Activated CD8-positive, alpha-beta memory T cell treated with anti-CD3 and anti-CD28 coated beads, Interleukin-2, amount 50 U/mL, for 48 hours (primary cell): ENCODE measurements at regions not wholly inside any gene's neighbourhood (a gene's known extent, or its start where the extent isn't known, plus 50 kb on each side); places are given as distances from the start of the nearest gene placed in this dataset.
A peak's percentile ranks its signal among the peaks of the same experiment; 100 is the strongest.

Experiments
- DNase-seq: peaks from one replicate; pipeline ENCODE4 v3.0.0-alpha.2; 2020

DNA sequence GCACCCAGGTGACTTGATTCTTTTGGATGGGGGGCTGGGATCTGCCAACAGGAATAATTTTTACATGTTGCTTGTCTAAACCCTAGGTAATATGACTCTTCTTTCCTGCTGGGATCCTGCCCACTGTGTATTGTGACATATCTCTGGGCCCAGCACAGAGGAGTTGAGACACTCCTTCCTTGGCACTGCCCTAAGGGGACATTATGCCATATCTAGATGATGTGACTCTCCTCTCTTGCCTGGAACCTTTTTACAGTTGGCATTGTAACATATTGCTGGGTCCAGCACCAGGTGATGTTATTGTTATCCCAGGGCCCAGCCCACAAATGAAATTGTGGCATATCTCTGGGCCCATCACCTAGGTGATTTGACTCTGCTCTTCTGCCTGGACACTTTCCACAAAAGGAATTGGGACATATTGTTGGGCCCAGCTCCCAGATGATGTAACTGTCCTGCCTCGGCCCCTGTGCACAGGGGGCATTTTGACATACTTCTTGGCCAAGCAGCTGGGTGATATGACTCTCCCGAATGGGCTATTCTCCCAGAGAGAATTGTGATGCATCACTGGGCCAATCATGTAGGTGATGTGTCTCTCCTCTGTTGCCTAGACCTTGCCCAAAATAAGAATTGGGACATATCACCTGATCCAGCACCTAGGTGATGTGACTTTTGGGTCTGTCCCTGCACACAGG lies 1837.7 kb downstream of the TP53TG3F start:
- no peak for DNase-seq

DNA sequence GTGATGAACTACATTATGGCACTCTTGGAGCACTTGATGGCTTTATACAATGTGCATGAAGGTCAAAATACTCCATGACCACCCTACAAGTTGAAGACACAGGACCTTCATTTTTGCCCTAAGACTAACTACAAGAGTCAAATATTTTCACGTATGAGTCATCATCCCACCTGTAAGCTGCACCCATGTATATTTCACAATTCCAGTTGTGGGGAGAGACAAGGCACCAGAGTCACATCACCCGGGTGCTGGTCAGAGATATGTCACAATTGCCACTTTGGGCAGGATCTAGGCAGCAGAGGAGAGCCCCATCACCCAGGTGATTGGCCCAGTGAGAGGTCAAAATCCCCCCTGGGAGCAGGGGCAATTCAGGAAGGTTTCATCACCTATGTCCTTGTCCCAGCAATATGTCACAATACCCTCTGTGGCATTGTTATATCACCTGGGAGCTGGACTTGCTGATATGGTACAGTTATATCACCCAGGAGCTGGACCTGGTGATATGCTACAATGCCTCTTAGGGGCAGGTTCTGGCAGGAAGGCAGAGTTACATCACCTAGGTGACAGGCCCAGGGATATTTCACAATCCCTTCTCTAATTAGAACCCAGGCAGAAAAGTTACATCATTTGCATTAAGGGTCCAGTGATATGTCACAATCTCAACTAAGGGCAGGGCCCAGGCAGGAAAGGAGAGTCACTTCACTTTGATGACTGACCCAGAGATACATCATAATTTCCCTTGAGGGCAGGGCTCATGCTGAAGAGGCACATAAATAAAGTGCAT lies 1839.2 kb downstream of the TP53TG3F start:
- DNase-seq = no peak

DNA sequence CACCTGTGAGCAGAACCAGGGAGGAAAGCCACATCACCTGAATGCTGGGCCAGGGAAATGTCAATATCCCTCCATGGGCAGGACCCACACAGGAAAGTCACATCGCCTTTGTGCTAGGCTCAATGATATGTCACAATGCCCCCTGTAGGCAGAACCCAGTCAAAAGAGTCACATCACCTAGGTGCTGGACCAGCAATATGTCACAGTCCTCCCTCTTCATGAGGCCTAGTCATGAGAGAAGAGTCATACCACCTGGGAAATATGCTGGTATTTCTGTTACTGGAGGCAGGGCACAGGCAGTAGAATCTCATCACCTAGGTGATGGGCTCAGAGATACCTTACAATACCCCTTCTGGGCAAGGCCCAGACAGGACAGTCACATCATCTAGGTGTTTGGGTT lies 1843.4 kb downstream of the TP53TG3F start:
- no peak for DNase-seq

DNA sequence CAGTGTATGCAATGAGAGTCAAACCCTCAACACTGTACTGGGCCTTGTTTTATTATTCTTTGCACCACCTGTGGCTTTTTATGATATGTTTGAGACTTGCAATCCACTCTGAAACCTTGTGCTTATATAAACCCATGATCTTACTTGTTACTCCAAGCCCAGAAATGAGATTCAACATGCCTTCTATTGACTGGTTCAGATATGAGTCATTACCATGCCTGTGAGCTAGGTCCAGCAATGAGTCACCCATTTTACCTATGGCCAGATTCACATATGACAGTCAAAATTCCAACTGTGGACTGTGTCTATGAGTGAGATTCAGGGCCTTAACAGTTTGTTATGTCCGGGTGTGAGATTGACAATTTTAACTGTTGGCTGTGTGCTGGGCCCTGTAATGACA lies 1846.1 kb downstream of the TP53TG3F start:
- DNase-seq = no peak

DNA sequence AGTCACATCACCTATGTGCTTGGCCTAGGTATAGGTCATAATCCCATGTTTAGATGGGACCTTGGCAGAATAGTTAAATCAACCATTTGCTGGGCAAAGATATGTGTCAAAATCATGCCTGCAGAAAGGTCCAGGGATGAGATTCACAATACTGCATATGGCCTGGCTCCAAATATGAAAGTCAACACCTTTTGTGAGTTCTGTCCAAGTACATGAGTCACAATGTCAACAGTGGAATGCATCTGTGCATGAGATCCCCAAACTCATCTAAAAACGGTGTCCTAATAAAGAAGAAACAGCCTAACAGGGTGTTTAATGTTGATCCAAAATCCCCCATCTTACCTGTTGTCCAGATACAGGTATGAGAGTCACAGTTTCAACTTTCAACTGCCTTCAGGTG lies 1847.5 kb downstream of the TP53TG3F start:
- DNase-seq = no peak

DNA sequence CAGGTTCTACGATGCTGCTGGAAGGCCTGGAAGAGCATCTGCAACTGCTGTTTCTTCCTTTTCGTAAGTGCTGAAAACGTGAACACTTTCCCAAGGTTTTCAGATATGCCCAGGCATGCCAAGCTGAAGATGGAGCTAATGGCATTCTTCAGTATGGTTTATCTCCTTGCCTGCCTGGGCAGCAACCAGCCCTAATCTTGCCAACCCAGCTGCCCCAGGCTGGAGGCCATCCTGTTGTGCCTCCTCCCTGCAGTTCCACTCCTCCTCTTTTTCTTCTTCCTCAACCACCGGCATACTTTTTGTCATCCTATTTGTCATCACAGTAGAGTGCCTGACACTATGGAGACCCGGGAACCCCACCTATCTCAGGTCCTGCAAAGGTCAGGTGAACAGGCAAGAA lies 1849.3 kb downstream of the TP53TG3F start:
- no peak for DNase-seq

DNA sequence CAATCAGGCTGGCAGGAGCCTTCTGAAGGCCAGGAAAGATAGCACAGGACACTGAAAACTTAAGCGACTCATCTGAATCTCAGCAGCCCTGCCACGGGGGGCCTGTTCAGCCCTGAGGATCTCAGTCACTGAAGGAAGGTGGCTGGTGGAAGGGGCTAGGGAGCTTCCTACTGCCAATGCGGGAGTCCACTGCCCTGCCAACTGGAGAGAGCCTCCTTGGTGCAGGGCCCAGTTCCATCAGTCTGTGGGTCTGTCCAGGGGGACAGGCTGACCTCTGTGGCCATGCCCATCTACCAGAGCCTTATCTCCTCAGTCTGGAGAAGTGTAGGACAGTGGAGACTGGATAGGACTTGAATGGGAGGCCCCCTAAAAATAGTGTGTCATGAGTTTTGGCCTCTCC lies 1851.6 kb downstream of the TP53TG3F start:
- no peak for DNase-seq

DNA sequence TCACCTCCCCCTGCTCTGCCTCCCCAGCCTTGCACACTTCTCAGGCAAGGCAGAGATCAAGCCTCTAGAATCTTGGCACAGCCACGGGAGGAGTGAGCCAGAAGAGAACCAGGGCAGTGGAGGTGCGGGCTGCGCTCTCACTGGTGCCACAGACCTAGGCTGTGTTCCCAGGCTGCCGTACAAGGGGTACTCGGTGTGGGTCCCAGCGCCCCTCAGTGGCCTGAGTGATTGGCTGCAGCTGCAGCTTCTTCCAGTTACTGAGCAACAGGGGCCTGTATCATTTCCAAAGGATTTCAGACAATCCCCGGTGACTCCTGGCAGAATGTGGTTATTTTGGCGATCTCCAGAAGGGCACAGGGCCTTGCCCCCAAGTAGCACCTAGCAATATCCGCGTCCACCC lies 1852.1 kb downstream of the TP53TG3F start:
- no peak for DNase-seq

DNA sequence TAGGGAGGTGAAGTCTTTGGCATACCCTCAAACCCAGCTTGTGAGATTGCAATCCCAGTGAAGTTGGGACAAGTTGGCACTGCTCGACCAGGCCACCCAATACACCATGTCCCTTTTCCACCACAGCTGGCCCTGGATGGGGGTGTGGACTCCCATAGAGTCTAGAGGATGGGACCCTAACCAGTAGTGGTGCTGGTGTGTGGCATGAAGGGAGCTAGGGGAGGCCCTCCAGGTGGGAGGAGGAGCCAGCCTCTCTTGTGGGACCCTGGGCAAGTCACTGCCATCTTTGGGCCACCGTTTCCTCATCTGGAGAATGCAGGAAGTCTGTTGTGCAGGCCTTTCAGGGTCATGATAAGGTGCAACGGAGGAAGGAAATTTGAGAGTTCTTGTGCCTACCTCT lies 1854.9 kb downstream of the TP53TG3F start:
- DNase-seq = no peak

DNA sequence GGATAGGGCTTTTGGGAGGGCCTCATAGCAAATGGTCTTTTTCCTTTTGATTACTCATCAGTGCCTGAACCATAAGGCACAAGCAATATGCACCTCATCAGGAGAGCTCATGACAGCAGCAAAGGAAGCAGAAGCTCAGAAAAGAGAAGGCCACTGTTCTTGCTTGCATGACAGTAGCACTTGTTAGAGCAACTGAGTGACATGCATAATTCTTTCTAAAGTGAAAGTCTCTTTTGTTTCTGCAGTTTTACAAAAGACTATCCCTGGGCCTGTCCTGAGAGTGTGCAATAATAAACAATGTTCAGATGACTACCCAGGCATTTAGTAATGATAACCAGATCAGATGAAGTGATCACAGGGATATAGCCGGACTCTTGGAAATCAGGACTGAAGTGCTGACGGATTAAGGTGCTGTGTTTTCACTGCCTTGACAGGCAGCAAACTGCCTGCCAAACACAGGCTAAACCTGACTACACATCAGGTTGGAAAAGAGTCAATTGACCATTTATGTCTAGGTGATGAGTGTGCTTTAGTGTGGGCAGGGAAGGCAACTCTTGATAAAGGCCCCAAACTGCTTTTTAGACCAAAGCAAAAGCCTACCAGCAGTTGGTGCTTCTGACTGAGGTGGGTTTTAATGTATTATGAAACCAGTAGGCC lies 1860.3 kb downstream of the TP53TG3F start:
- DNase-seq = no peak

DNA sequence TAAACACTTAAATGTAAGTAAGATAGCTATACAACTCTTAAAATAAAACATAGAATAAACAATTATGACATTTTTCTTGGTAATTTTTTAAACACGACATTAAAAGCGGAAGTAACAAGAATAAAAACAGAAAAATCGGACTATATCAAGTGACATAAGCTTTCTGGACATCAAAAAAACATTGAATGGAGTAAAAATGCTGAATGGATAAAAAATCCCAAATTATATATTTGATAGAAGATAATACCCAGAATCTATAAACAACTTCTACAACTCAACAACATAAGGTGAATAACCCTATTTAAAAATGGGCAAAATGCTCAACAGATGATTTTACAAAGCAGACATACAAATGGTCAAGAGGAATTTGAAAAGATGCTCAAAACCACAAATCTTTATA lies 1866.5 kb downstream of the TP53TG3F start:
- no peak for DNase-seq

DNA sequence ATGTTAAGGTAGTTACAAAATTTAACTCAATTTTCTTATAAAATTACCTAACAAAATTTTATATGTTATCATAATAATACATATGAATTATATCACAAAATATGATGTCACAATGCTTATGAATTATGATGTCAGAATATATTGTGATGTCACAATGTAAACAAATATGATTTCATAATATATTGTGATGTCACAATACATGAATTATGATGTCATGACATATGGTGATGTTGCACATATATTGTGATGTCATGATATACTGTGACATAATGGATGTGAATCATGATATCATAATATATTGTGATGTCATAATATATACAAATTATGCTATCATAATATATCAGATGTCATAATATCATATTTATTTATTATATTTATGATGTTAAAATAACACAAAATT lies 1879.9 kb downstream of the TP53TG3F start:
- no peak for DNase-seq

DNA sequence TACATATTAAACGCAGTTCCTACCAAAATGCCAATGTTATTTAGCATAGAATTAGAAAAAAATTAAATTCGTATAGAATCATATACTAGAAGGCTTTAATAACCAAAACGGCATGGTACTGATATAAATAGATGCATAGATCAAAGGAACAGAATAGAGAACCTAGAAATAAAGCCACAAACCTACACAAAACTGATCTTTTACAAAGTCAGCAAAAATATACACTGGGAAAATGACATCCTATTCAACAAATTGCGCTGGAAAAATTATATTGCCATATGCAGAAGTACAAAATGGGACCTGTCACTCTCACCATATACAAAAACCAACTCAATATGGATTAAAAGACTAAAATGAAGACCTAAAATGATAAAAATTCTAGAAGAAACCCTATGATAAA lies 1882.6 kb downstream of the TP53TG3F start:
- no peak for DNase-seq

DNA sequence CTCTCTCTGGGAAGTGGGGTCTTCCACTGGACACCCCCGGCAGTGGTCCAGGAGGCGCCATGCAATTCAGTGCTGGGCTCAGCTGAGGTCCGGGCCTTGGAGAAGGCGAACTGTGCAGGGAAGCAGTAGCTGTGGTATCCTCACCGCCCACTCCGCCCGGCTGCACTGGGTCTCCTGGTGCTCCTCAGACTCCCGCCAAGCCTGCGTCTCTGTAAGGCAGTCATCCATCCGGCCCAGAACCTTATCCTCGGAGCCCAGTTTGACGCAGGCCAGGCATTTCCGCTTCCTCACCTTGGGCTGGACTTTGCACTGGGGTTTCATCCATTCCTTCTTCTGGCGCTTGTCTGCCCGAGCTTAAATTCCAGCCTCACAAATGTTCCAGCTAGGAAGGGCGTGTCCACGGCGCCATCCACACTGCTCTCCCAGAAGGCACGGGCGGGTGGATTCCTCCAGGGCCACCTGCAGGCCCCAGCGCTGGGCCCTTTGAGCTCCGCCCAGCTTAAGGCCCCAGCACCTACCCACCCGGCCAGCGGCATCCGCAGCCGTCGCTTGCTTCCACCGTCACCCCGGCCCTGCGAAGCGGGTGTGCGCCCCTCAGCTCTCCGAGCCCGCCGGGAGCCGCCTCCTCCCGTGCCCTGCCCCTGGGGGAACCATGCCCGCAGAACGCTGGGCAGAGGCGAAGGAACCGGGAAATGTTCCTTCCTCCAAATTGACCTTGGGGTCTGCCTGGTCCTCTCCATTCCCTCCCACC lies 1884.8 kb downstream of the TP53TG3F start:
- DNase-seq = no peak

DNA sequence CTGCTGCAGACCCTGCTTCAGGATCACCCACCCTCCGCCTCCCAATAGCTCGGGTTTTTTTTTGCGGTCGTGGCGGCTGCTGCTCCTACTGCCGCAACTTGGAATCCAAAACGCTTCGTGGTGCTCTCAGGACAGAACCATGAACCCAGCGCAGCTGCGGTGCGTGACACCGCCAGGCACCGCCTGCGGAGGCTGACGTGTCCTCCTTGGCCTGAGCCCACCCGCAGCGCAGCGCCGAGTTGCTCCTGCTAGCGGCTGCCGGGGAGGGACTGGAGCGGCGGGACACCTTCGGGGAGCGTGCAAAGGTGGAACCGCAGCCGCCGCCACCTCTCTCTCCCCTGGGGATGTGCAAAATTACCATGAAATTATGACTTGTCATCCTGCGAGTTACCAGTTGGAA lies 1893.0 kb downstream of the TP53TG3F start:
- DNase-seq = no peak

DNA sequence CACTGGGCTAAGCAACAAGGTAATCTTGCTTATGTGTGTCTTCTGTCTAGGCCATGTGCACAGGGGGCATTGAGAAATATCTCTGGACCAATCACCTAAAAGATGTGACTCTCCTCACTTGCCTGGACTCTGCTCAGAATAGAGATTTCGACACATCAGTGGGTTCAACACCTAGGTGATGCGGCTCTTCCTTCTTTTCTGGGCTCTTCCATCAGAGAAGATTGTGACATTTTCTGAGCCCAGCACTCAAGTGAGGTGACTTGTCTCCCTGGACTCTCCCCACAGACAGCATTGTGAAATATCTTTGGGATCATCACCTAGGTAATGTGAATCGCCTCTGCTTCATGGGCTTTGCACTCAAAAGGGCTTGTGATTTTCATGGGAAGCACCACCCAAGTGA lies 1904.1 kb downstream of the TP53TG3F start:
- no peak for DNase-seq

DNA sequence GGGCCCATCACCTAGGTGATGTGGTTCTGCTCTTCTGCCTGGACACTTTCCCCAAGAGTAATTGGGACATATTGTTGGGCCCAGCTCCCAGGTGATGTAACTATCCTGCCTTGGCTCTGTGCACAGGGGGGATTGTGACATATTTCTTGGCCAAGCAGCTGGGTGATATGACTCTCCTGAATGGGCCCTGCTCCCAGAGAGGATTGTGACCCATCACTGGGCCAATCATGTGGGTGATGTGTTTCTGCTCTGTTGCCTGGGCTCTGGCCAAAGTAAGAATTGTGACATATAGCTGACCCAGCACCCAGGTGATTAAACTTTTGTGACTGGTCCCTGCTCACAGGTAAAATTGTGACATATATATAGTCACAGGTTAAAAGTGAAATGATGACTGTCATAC lies 1904.9 kb downstream of the TP53TG3F start:
- DNase-seq = no peak

DNA sequence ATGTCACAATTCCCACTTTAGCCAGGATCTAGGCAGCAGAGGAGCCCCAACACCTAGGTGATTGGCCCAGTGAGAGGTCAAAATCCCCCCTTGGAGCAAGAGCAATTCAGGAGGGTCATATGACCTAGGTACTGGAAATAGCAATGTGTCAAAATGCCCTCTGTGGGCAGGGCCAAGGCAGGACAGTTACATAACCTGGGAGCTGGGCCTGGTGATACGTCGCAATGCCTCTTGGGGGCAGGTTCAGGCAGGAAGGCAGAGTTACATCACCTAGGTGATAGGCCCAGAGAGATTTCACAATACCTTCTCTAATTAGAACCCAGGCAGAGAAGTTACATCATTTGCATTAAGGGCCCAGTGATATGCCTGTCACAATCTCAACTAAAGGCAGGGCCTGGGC lies 1906.3 kb downstream of the TP53TG3F start:
- no peak for DNase-seq

DNA sequence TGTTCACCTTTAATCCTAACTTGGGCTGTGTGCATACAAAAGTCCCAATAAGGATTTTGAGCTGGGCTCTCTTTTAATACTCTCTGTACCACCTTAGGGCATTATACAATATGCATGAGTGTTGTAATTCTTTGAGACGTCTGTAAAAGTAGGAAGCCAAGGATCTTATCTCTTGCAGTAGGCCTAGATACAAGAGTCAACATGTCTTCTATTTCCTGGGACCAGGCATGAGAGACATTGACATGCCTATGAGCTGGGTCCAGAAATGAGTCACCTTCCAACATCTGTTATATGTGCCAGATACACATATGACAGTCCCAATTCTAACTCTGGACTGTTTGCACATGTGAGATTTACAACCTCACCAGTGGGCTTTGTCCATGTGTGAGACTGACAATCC lies 1911.2 kb downstream of the TP53TG3F start:
- no peak for DNase-seq

DNA sequence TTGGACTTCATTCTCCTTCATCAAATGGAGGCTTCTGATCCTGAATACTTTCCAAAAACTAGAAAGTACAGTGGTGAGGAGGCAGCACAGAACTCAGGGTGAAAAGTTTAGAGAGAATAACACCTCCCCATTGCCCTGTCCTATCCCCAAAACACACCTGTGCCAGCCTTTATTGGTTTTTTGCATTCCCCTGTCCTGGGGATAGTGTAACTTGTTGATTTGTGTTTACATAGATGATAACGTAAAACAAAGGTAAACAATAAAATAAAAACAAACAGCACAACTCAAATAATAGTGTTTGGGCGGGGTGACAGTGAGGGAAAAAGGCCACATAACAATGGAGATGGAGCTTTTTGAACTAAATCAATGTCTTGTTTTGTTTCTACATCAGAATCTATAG lies 1917.7 kb downstream of the TP53TG3F start:
- no peak for DNase-seq

DNA sequence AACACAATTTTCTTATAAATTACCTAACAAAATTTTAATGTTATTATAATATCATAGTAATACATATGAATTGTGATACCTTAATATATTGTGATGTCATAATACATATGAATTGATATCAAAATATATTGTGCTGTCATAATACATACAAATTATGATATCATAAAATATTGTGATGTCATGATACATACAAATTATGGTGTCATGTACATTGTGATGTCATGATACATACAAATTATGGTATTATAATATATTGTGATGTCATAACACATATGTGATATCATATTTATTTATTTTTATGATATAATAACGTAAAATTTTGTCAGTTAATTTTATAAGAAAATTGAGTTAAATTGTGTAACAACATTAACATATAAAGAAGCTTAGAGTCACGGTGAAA lies 1927.2 kb downstream of the TP53TG3F start:
- DNase-seq = no peak

DNA sequence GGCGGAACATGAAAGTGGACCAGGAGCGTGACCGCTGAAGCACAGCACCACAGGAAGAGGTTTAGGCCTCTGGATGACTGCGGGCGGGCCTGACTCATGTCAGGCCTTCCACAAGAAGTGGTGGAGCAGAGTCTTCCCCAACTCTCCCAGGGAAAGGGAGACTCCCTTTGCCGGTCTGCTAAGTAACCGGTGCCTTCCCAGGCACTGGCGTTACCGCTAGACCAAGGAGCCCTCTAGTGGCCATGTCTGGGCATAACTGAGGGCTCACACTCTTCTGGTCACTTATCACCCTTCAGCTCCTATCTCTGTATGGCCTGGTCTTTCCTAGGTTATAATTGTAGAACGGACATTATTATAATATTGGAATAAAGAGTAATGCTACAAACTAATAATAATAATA lies 1931.9 kb downstream of the TP53TG3F start:
- peak; percentile 56 for DNase-seq

DNA sequence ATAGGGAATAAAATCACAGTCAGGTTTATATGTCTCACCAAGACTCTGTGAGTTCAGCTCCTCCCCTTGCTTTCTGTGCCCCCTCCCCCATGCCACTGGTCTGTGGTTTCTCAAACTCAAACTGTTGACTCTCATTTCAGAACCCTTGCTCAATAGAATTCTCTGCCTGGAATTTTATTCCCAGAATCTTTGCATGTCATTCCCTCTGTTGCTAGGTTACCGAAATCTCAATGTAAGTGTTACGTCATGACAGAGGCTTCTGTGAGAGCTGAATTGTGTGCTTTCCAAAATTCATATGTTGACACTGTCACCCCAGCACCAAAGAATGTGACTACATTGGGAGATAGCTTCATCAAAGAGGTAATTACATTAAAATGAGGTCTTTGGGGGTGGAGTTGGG lies 1938.8 kb downstream of the TP53TG3F start:
- no peak for DNase-seq

DNA sequence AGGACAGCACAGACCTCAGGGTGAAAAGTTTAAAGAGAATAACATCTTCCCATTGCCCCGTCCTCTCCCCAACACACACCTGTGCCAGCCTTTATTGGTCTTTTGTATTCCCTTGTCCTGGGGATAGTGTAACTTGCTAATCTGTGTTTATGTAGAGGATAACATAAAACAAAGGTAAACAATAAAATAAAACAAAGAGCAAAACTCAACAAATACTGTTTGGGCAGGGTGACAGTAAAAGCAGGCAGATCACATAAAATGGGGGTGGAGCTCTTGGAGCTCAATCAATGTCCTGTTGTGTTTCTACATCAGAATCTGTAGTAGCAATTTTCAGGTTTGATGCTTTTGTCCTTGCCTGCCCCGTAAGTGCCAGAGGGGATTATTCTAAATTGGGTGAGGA lies 1939.7 kb downstream of the TP53TG3F start:
- no peak for DNase-seq
